ENCODE measurements at regions not wholly inside any gene's neighbourhood (a gene's known extent, or its start where the extent isn't known, plus 50 kb on each side); places are given as distances from the start of the nearest gene placed in this dataset.

- TF ChIP-seq EZH2 (IDR thresholded peaks at IDR 0.05) (no peak), POLR2AphosphoS5 (IDR thresholded peaks at IDR 0.05; ENCODE audit: borderline replicate concordance, low read depth, low read length) (no peak), FOXP2 (optimal IDR thresholded peaks at IDR 0.05; ENCODE audit: control extremely low read depth, extremely low read length, insufficient read depth) (no peak)
Measured at GRCh38 chr7:13117103-13117502, 429.7 kb downstream of the ARL4A start.
